H9 (cell line): ENCODE measurements at regions not wholly inside any gene's neighbourhood (a gene's known extent, or its start where the extent isn't known, plus 50 kb on each side); places are given as distances from the start of the nearest gene placed in this dataset.

ENCODE experiments used
- DNase-seq: peaks from one replicate; pipeline ENCODE4 v3.0.0-alpha.2; 2017
- H2AFZ ChIP-seq: one replicate; pipeline ENCODE4 v1.6.1; 2013; ENCODE audit warnings: mild to moderate bottlenecking, low read length, control low read depth, moderate library complexity
- H2AK5ac ChIP-seq: 2 replicates; pipeline ENCODE4 v1.6.1; 2013; ENCODE audit warnings: low read length, control low read depth, mixed read lengths; ENCODE audit not compliant: insufficient read length
- H2BK120ac ChIP-seq: one replicate; pipeline ENCODE4 v1.6.1; 2013; ENCODE audit warnings: low read depth, mild to moderate bottlenecking, low read length, control low read depth, inconsistent platforms; ENCODE audit not compliant: poor library complexity, severe bottlenecking
- H2BK12ac ChIP-seq: 2 replicates; pipeline ENCODE4 v1.6.1; 2013; ENCODE audit warnings: low read length, control low read depth, mixed read lengths, low read depth; ENCODE audit not compliant: insufficient read length
- H2BK15ac ChIP-seq: 2 replicates; pipeline ENCODE4 v1.6.1; 2013; ENCODE audit warnings: low read depth, low read length, control low read depth
- H2BK20ac ChIP-seq: one replicate; pipeline ENCODE4 v1.6.1; 2013; ENCODE audit warnings: low read depth, mild to moderate bottlenecking, low read length, control low read depth, inconsistent platforms; ENCODE audit not compliant: poor library complexity, severe bottlenecking
- H2BK5ac ChIP-seq: 2 replicates; pipeline ENCODE4 v1.6.1; 2013; ENCODE audit warnings: low read length, control low read depth, mixed read lengths; ENCODE audit not compliant: insufficient read length
- H3K14ac ChIP-seq: 2 replicates; pipeline ENCODE4 v1.6.1; 2013; ENCODE audit warnings: low read length, control low read depth; ENCODE audit not compliant: insufficient read depth
- H3K18ac ChIP-seq: 2 replicates; pipeline ENCODE4 v1.6.1; 2013; ENCODE audit warnings: low read depth, mild to moderate bottlenecking, mixed read lengths, low read length, control low read depth; ENCODE audit not compliant: insufficient read length
- H3K23ac ChIP-seq: 2 replicates; pipeline ENCODE4 v1.6.1; 2013; ENCODE audit warnings: low read length, control low read depth, mixed read lengths, low read depth; ENCODE audit not compliant: insufficient read length
- H3K23me2 ChIP-seq: 2 replicates; pipeline ENCODE4 v1.6.1; 2013; ENCODE audit warnings: low read depth, mild to moderate bottlenecking, mixed read lengths, low read length, control low read depth; ENCODE audit not compliant: insufficient read length, poor library complexity, severe bottlenecking
- H3K27ac ChIP-seq: 2 replicates; pipeline ENCODE4 v1.5.1; 2013; ENCODE audit warnings: low read length, control low read depth, mixed read lengths, low read depth; ENCODE audit not compliant: insufficient read length
- H3K27me3 ChIP-seq: 2 replicates; pipeline ENCODE4 v1.6.1; 2013; ENCODE audit warnings: low read length, control low read depth, inconsistent platforms; ENCODE audit not compliant: insufficient read depth
- H3K4ac ChIP-seq: 2 replicates; pipeline ENCODE4 v1.6.1; 2013; ENCODE audit warnings: low read depth, mild to moderate bottlenecking, control low read depth, inconsistent platforms, low read length, moderate library complexity
- H3K4me1 ChIP-seq: 2 replicates; pipeline ENCODE4 v1.6.1; 2013; ENCODE audit warnings: low read length, control low read depth, inconsistent platforms; ENCODE audit not compliant: insufficient read depth
- H3K4me2 ChIP-seq: 2 replicates; pipeline ENCODE4 v1.6.1; 2013; ENCODE audit warnings: low read length, control low read depth, mixed read lengths; ENCODE audit not compliant: insufficient read length, insufficient read depth
- H3K56ac ChIP-seq: 2 replicates; pipeline ENCODE4 v1.6.1; 2013; ENCODE audit warnings: low read depth, mild to moderate bottlenecking, mixed read lengths, low read length, control low read depth; ENCODE audit not compliant: insufficient read length
- H3K79me1 ChIP-seq: 2 replicates; pipeline ENCODE4 v1.6.1; 2013; ENCODE audit warnings: low read depth, mild to moderate bottlenecking, moderate library complexity, low read length, control low read depth, inconsistent platforms; ENCODE audit not compliant: insufficient read depth, poor library complexity, severe bottlenecking
- H3K79me2 ChIP-seq: 2 replicates; pipeline ENCODE4 v1.6.1; 2013; ENCODE audit warnings: low read length, control low read depth, inconsistent platforms; ENCODE audit not compliant: insufficient read depth
- H3K9ac ChIP-seq: 2 replicates; pipeline ENCODE4 v1.6.1; 2013; ENCODE audit warnings: low read length, control low read depth, mixed read lengths; ENCODE audit not compliant: insufficient read length; ENCODE audit errors: extremely low read depth
- H3K9me3 ChIP-seq: one replicate; pipeline ENCODE4 v1.6.1; 2013; ENCODE audit warnings: low read depth, low read length, inconsistent platforms; ENCODE audit not compliant: control insufficient read depth
- H3T11ph ChIP-seq: one replicate; pipeline ENCODE4 v1.6.1; 2013; ENCODE audit warnings: mild to moderate bottlenecking, low read length, control low read depth, inconsistent platforms
- H4K20me1 ChIP-seq: one replicate; pipeline ENCODE4 v1.6.1; 2013; ENCODE audit not compliant: control insufficient read depth, insufficient read length, insufficient read depth
- H4K5ac ChIP-seq: 2 replicates; pipeline ENCODE4 v1.6.1; 2013; ENCODE audit warnings: low read depth, mild to moderate bottlenecking, mixed read lengths, low read length, control low read depth; ENCODE audit not compliant: insufficient read length
- H4K8ac ChIP-seq: replicated peaks from 2 replicates; pipeline ENCODE4 v1.6.1; 2013; ENCODE audit warnings: low read length, control low read depth, mixed read lengths, low read depth; ENCODE audit not compliant: insufficient read length
- H4K91ac ChIP-seq: 2 replicates; pipeline ENCODE4 v1.6.1; 2013; ENCODE audit warnings: low read depth, mild to moderate bottlenecking, moderate library complexity, mixed read lengths, low read length, control low read depth; ENCODE audit not compliant: insufficient read length
- H3K27ac Mint-ChIP-seq, 3 experiments: 2 replicates in 2 of 3; 3 replicates in 1 of 3; pipeline ENCODE4 v1.8.0; 2020 to 2021; ENCODE audit warnings: mixed read lengths in 3 of 3, mild to moderate bottlenecking in 1 of 3, moderate library complexity in 1 of 3
- H3K27me3 Mint-ChIP-seq: 2 replicates; pipeline ENCODE4 v1.8.0; 2021; ENCODE audit warnings: low read depth, mild to moderate bottlenecking, moderate library complexity, mixed read lengths
- H3K36me3 Mint-ChIP-seq, 3 experiments: 2 replicates in 2 of 3; 3 replicates in 1 of 3; pipeline ENCODE4 v1.8.0; 2020 to 2021; ENCODE audit warnings: low read depth in 3 of 3, mixed read lengths in 3 of 3; ENCODE audit not compliant: insufficient read depth in 1 of 3
- H3K4me1 Mint-ChIP-seq, 2 experiments: 2 replicates each; pipeline ENCODE4 v1.8.0; 2020; ENCODE audit warnings: mixed read lengths in 2 of 2
- H3K4me3 Mint-ChIP-seq, 2 experiments: 2 replicates in 1 of 2; 3 replicates in 1 of 2; pipeline ENCODE4 v1.8.0; 2020 to 2021; ENCODE audit warnings: mild to moderate bottlenecking in 2 of 2, mixed read lengths in 2 of 2, moderate library complexity in 1 of 2
- H3K9me3 Mint-ChIP-seq, 2 experiments: 2 replicates in 1 of 2; 3 replicates in 1 of 2; pipeline ENCODE4 v1.8.0; 2020; ENCODE audit warnings: mild to moderate bottlenecking in 2 of 2, mixed read lengths in 2 of 2, moderate library complexity in 1 of 2
- WGBS: extraction: QIAGEN DNeasy Blood & Tissue Kit; methylation state at CpG from one replicate; pipeline ENCODE4 v1.1.7; 2013; ENCODE audit warnings: missing lambda C conversion rate, low lambda C conversion rate, mixed read lengths; ENCODE audit not compliant: insufficient read length; ENCODE audit errors: extremely low coverage; 5-methylcytosine and 5-hydroxymethylcytosine counted together
- TF ChIP-seq, protein P1 (sequence below): fragments of 200-600 bp; sonication (generic); conservative IDR thresholded peaks from 3 replicates; pipeline ENCODE4 v1.8.0; 2021; ENCODE audit warnings: antibody characterized with exemption, mild to moderate bottlenecking

- TF ChIP-seq, protein P1, sequence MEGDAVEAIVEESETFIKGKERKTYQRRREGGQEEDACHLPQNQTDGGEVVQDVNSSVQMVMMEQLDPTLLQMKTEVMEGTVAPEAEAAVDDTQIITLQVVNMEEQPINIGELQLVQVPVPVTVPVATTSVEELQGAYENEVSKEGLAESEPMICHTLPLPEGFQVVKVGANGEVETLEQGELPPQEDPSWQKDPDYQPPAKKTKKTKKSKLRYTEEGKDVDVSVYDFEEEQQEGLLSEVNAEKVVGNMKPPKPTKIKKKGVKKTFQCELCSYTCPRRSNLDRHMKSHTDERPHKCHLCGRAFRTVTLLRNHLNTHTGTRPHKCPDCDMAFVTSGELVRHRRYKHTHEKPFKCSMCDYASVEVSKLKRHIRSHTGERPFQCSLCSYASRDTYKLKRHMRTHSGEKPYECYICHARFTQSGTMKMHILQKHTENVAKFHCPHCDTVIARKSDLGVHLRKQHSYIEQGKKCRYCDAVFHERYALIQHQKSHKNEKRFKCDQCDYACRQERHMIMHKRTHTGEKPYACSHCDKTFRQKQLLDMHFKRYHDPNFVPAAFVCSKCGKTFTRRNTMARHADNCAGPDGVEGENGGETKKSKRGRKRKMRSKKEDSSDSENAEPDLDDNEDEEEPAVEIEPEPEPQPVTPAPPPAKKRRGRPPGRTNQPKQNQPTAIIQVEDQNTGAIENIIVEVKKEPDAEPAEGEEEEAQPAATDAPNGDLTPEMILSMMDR: no peak
- Histone ChIP-seq H3K4me1 (no peaks in the 10 kb centered on the region), H3K23me2 (no peaks in the 10 kb centered on the region), H4K8ac (no peak overlapping the region), H2BK20ac (no peak overlapping the region), H3K56ac (no peak overlapping the region), H2AFZ (no peak overlapping the region), H2BK15ac (no peak overlapping the region), H4K20me1 (no peaks in the 10 kb centered on the region), H2BK5ac (no peak overlapping the region), H3K27me3 (no peaks in the 10 kb centered on the region), H4K5ac (no peak overlapping the region), H3K79me2 (no peaks in the 10 kb centered on the region), H3K27ac (no peak overlapping the region), H3K79me1 (no peaks in the 10 kb centered on the region), H3K23ac (no peak overlapping the region), H2AK5ac (no peak overlapping the region), H4K91ac (no peak overlapping the region), H3T11ph (no peak overlapping the region), H3K4ac (no peak overlapping the region), H3K9ac (no peak overlapping the region), H2BK120ac (no peak overlapping the region), H3K14ac (no peak overlapping the region), H2BK12ac (no peak overlapping the region), H3K9me3 (no peaks in the 10 kb centered on the region), H3K4me2 (no peak overlapping the region), H3K18ac (no peak overlapping the region)
- Mint-ChIP-seq H3K27me3 (no peaks in the 10 kb centered on the region; the same call in 1 of the 2 replicates), H3K4me1 (peaks cover 12% of the 10 kb centered on the region in 2 experiments), H3K4me3 (no peak overlapping the region), H3K36me3 (no peaks in the 10 kb centered on the region), H3K27ac (no peak overlapping the region; a peak in 2 of 7 replicates), H3K9me3 (peaks cover 0 to 2% of the 10 kb centered on the region in 2 experiments; a peak in 1 of 5 replicates)
- no CpG with 5 or more reads among the region's 10 CpGs for WGBS
- no peak for DNase-seq
These were observed 144.6 kb upstream of the UBL3 start for GRCh38 chr13:29994911-29995595.
